RWPE2 (cell line): ENCODE measurements at regions not wholly inside any gene's neighbourhood (a gene's known extent, or its start where the extent isn't known, plus 50 kb on each side); places are given as distances from the start of the nearest gene placed in this dataset.
A peak's percentile ranks its signal among the peaks of the same experiment; 100 is the strongest.
"Not testable (repeated sequence)": the region's sequence is repeated elsewhere in the genome, so short reads cannot be mapped to it uniquely, and the experiment has no call there.

Experiments used
- ATAC-seq: fragments of 200-7000 bp; cut with Tn5 transposase; 3 replicates; pipeline ENCODE4 v1.9.1; 2021; ENCODE audit warnings: low read depth
- DNase-seq: peaks from one replicate; pipeline ENCODE4 v3.0.0-alpha.2; 2020; ENCODE audit warnings: low spot score
- H3K27ac ChIP-seq: fragments of 450-650 bp; 2 replicates; pipeline ENCODE4 v1.5.1; 2017; ENCODE audit warnings: mild to moderate bottlenecking; ENCODE audit not compliant: poor library complexity, severe bottlenecking
- H3K27me3 ChIP-seq: fragments of 250-450 bp; sonication (Bioruptor Pico); 2 replicates; pipeline ENCODE4 v1.5.1; 2021; ENCODE audit warnings: mild to moderate bottlenecking, moderate library complexity; ENCODE audit not compliant: insufficient read depth, poor library complexity, severe bottlenecking
- H3K36me3 ChIP-seq: fragments of 250-450 bp; sonication (Bioruptor Pico); 2 replicates; pipeline ENCODE4 v1.5.1; 2020; ENCODE audit warnings: low read depth, mild to moderate bottlenecking, moderate library complexity
- H3K4me1 ChIP-seq: fragments of 250-450 bp; sonication (Bioruptor Pico); 2 replicates; pipeline ENCODE4 v1.5.1; 2021; ENCODE audit warnings: mild to moderate bottlenecking, moderate library complexity; ENCODE audit not compliant: insufficient read depth, poor library complexity, severe bottlenecking
- H3K4me3 ChIP-seq: fragments of 250-450 bp; sonication (Bioruptor Pico); 2 replicates; pipeline ENCODE4 v1.5.1; 2021; ENCODE audit warnings: mild to moderate bottlenecking, moderate library complexity; ENCODE audit not compliant: severe bottlenecking
- H3K9me3 ChIP-seq: fragments of 250-450 bp; sonication (Bioruptor Pico); 2 replicates; pipeline ENCODE4 v1.5.1; 2021; ENCODE audit warnings: mild to moderate bottlenecking, moderate library complexity; ENCODE audit not compliant: severe bottlenecking
- CTCF ChIP-seq: fragments of 450-650 bp; IDR thresholded peaks from one replicate; pipeline ENCODE4 v1.5.1; 2017; ENCODE audit warnings: mild to moderate bottlenecking, moderate library complexity; ENCODE audit not compliant: poor library complexity, severe bottlenecking

- H3K4me1 ChIP-seq, H3K27me3 ChIP-seq, H3K9me3 ChIP-seq, DNase-seq, H3K27ac ChIP-seq, H3K36me3 ChIP-seq, ATAC-seq, H3K4me3 ChIP-seq: not testable (repeated sequence)
These were observed 1399.9 kb upstream of the PCDH10 start for GRCh38 chr4:131749224-131749623.

GRCh38 chr4:131750006-131750405 lies 1399.1 kb upstream of the PCDH10 start:
- not testable (repeated sequence) for ATAC-seq, DNase-seq, H3K4me1 ChIP-seq, H3K4me3 ChIP-seq, H3K36me3 ChIP-seq, H3K27ac ChIP-seq, H3K9me3 ChIP-seq, H3K27me3 ChIP-seq

GRCh38 chr4:131750469-131750868 lies 1398.6 kb upstream of the PCDH10 start:
- H3K4me1 ChIP-seq, ATAC-seq, H3K27me3 ChIP-seq, H3K9me3 ChIP-seq, H3K4me3 ChIP-seq, H3K27ac ChIP-seq, H3K36me3 ChIP-seq: not testable (repeated sequence)
- DNase-seq: peak; percentile 68

GRCh38 chr4:131762234-131762633 lies 1386.9 kb upstream of the PCDH10 start:
- H3K27me3 ChIP-seq, H3K9me3 ChIP-seq, H3K36me3 ChIP-seq, ATAC-seq, H3K4me1 ChIP-seq, H3K4me3 ChIP-seq, H3K27ac ChIP-seq: not testable (repeated sequence)
- DNase-seq: peak; percentile 69

- H3K4me1 ChIP-seq: no peaks in the 10 kb centered on the region
- H3K27me3 ChIP-seq: no peaks in the 10 kb centered on the region
- peak; percentile 39 for DNase-seq
- no peaks in the 10 kb centered on the region for H3K36me3 ChIP-seq
- no peak overlapping the region for H3K4me3 ChIP-seq
- no peak for TF ChIP-seq CTCF
- H3K9me3 ChIP-seq: no peaks in the 10 kb centered on the region
- ATAC-seq: no peak
- H3K27ac ChIP-seq: no peak overlapping the region
These were observed 1384.4 kb upstream of the PCDH10 start for GRCh38 chr4:131764730-131765129.

GRCh38 chr4:131774382-131774781 lies 1374.7 kb upstream of the PCDH10 start:
- not testable (repeated sequence) for H3K4me3 ChIP-seq, H3K36me3 ChIP-seq, DNase-seq, H3K27me3 ChIP-seq, H3K4me1 ChIP-seq, ATAC-seq, H3K9me3 ChIP-seq
- H3K27ac ChIP-seq: peak overlapping the region; percentile 26

- not testable (repeated sequence) for H3K9me3 ChIP-seq, H3K4me3 ChIP-seq, DNase-seq, H3K27ac ChIP-seq, H3K27me3 ChIP-seq, ATAC-seq, H3K4me1 ChIP-seq, H3K36me3 ChIP-seq
These were observed 1338.5 kb upstream of the PCDH10 start for GRCh38 chr4:131810565-131810964.
